HCT116 (cell line): ENCODE measurements at regions not wholly inside any gene's neighbourhood (a gene's known extent, or its start where the extent isn't known, plus 50 kb on each side); places are given as distances from the start of the nearest gene placed in this dataset.

Experiments
- ATAC-seq: fragments of 200-7000 bp; cut with Tn5 transposase; 2 replicates; pipeline ENCODE4 v1.9.1; 2020; ENCODE audit warnings: mild to moderate bottlenecking, moderate library complexity
- BruUV-seq: library from RNA; stranded (reverse); fragments of 400-500 nt; replicated peaks from 2 replicates; lab custom pipeline; 2021; lab: Mats Ljungman, UMichigan
- CTCF ChIA-PET: fragments of 300-600 bp; sonication (Branson Sonifier 250); formaldehyde crosslinking; loops from one replicate; lab custom pipeline; 2021; ENCODE audit warnings: antibody characterized with exemption; lab: Charles Lee
- POLR2A ChIA-PET: fragments of 300-600, 350-600 bp; sonication (Branson Sonifier 250); formaldehyde crosslinking; loops from one replicate; lab custom pipeline; 2021; ENCODE audit warnings: antibody characterized with exemption; lab: Charles Lee
- RAD21 ChIA-PET, 2 experiments: fragments of 300-600 bp; sonication (Branson Sonifier 250); formaldehyde crosslinking; loops; one replicate each; lab custom pipeline; 2023; ENCODE audit warnings: low total read pairs in 2 of 2; ENCODE audit not compliant: uncharacterized antibody in 2 of 2, unreplicated experiment in 2 of 2, low non-redundant PET in 1 of 2; lab: Charles Lee
- DNase-seq: peaks from one replicate; pipeline ENCODE4 v3.0.0-alpha.2; 2010; ENCODE audit warnings: low read depth, low spot score
- H2AFZ ChIP-seq: fragments of 200-600 bp; shearing (Covaris generic), sonication (generic); 2 replicates; pipeline ENCODE4 v1.6.1; 2017; ENCODE audit warnings: low read depth, mixed run types, mixed read lengths, antibody characterized with exemption, low read length; ENCODE audit not compliant: poor library complexity, severe bottlenecking
- H3K27ac ChIP-seq: 2 replicates; pipeline ENCODE4 v1.5.1; 2012; ENCODE audit warnings: low read depth, low read length
- H3K27me3 ChIP-seq: fragments of 200-600 bp; sonication (generic); 2 replicates; pipeline ENCODE4 v1.6.1; 2016; ENCODE audit warnings: mixed run types, low read length, mixed read lengths; ENCODE audit not compliant: insufficient read depth
- H3K36me3 ChIP-seq, 2 experiments: fragments of 200-500 bp in 1 of 2; fragments of 200-600 bp in 1 of 2; sonication (Bioruptor generic) in 1 of 2; sonication (generic) in 1 of 2; 2 replicates each; pipeline versions ENCODE4 v1.5.1 to v1.6.1; 2014 to 2016; ENCODE audit warnings: low read length in 2 of 2, inconsistent platforms in 1 of 2, mixed read lengths in 1 of 2, mixed run types in 1 of 2; ENCODE audit not compliant: insufficient read depth in 2 of 2, control insufficient read depth in 1 of 2
- H3K4me1 ChIP-seq, 2 experiments: fragments of 200-600 bp in 1 of 2; sonication (generic) in 1 of 2; 2 replicates each; pipeline versions ENCODE4 v1.5.1 to v1.6.1; 2012 to 2017; ENCODE audit warnings: low read length in 2 of 2, inconsistent platforms in 1 of 2, mild to moderate bottlenecking in 1 of 2, mixed read lengths in 1 of 2, mixed run types in 1 of 2, moderate library complexity in 1 of 2; ENCODE audit not compliant: insufficient read depth in 2 of 2, control insufficient read depth in 1 of 2
- H3K4me2 ChIP-seq: fragments of 200-600 bp; sonication (generic); 2 replicates; pipeline ENCODE4 v1.6.1; 2017; ENCODE audit warnings: mixed run types, low read length, mixed read lengths
- H3K4me3 ChIP-seq, 2 experiments: fragments of 200-600 bp in 1 of 2; sonication (generic) in 1 of 2; replicated peaks in 1 of 2; 2 replicates each; pipeline ENCODE4 v1.5.1; 2011 to 2016; ENCODE audit warnings: low read length in 2 of 2, control low read depth in 1 of 2, low read depth in 1 of 2, mild to moderate bottlenecking in 1 of 2, mixed read lengths in 1 of 2, mixed run types in 1 of 2
- H3K79me2 ChIP-seq: fragments of 200-600 bp; sonication (generic); 2 replicates; pipeline ENCODE4 v1.6.1; 2017; ENCODE audit warnings: mild to moderate bottlenecking, mixed run types, low read length, moderate library complexity, mixed read lengths; ENCODE audit not compliant: insufficient read depth
- H3K9ac ChIP-seq: fragments of 200-600 bp; sonication (generic); 2 replicates; pipeline ENCODE4 v1.6.1; 2016; ENCODE audit warnings: low read length, mixed read lengths
- H3K9me2 ChIP-seq: fragments of 200-600 bp; sonication (generic), shearing (Covaris generic); 2 replicates; pipeline ENCODE4 v1.6.1; 2017; ENCODE audit warnings: mixed run types, mild to moderate bottlenecking, moderate library complexity; ENCODE audit not compliant: insufficient read depth
- H3K9me3 ChIP-seq, 2 experiments: fragments of 200-500 bp in 1 of 2; fragments of 200-600 bp in 1 of 2; sonication (Bioruptor generic) in 1 of 2; sonication (generic) in 1 of 2; 2 replicates each; pipeline ENCODE4 v1.6.1; 2014 to 2017; ENCODE audit warnings: low read length in 2 of 2, mixed read lengths in 2 of 2, inconsistent platforms in 1 of 2, low read depth in 1 of 2, mild to moderate bottlenecking in 1 of 2, mixed run types in 1 of 2, moderate library complexity in 1 of 2; ENCODE audit not compliant: control insufficient read depth in 1 of 2, insufficient read depth in 1 of 2
- H4K20me1 ChIP-seq: fragments of 200-600 bp; sonication (generic), shearing (Covaris generic); 2 replicates; pipeline ENCODE4 v1.6.1; 2017; ENCODE audit warnings: mixed run types, mild to moderate bottlenecking, moderate library complexity; ENCODE audit not compliant: insufficient read depth
- EGR1 ChIP-seq: IDR thresholded peaks from 2 replicates; pipeline ENCODE4 v1.6.1; 2012; ENCODE audit warnings: low read depth
- ELF1 ChIP-seq: IDR thresholded peaks from 2 replicates; pipeline ENCODE4 v1.6.1; 2012; ENCODE audit warnings: low read depth, borderline replicate concordance
- EZH2 ChIP-seq: fragments of 200-600 bp; sonication (generic); IDR thresholded peaks from 2 replicates; pipeline ENCODE4 v1.6.1; 2017; ENCODE audit warnings: antibody characterized with exemption, mixed run types
- EZH2phosphoT487 ChIP-seq: fragments of 200-600 bp; IDR thresholded peaks from 2 replicates; pipeline ENCODE4 v1.6.1; 2018; ENCODE audit warnings: antibody characterized with exemption, borderline replicate concordance
- JUND ChIP-seq: IDR thresholded peaks from 2 replicates; pipeline ENCODE4 v1.6.1; 2012
- MAX ChIP-seq: IDR thresholded peaks from 2 replicates; pipeline ENCODE4 v1.6.1; 2012
- POLR2A ChIP-seq: IDR thresholded peaks from 2 replicates; pipeline ENCODE4 v1.7.0; 2011; ENCODE audit warnings: borderline replicate concordance; ENCODE audit not compliant: insufficient read depth, insufficient read length; ENCODE audit errors: extremely low read depth
- POLR2AphosphoS5 ChIP-seq: IDR thresholded peaks from 2 replicates; pipeline ENCODE4 v1.6.1; 2011; ENCODE audit warnings: mild to moderate bottlenecking, low read depth, low read length, moderate library complexity
- SP1 ChIP-seq: IDR thresholded peaks from 2 replicates; pipeline ENCODE4 v1.6.1; 2012; ENCODE audit warnings: low read depth
- SRF ChIP-seq: IDR thresholded peaks from 2 replicates; pipeline ENCODE4 v1.6.1; 2012; ENCODE audit warnings: low read depth
- TCF7L2 ChIP-seq: IDR thresholded peaks from 2 replicates; pipeline ENCODE4 v1.7.0; 2011; ENCODE audit warnings: borderline replicate concordance, inconsistent platforms; ENCODE audit not compliant: insufficient read depth, insufficient read length; ENCODE audit errors: extremely low read depth
- ZFX ChIP-seq: fragments of 450-650 bp; IDR thresholded peaks from 2 replicates; pipeline ENCODE4 v1.6.1; 2017
- ZNF274 ChIP-seq: fragments of 200-500 bp; sonication (Bioruptor generic); IDR thresholded peaks from 2 replicates; pipeline ENCODE4 v1.6.1; 2014; ENCODE audit warnings: mild to moderate bottlenecking, low read depth, low read length, inconsistent platforms
- intact Hi-C: fragments of 100-400 bp; cut with micrococcal nuclease; formaldehyde crosslinking; loops from 2 replicates; pipeline ENCODE4 v1.10.0; 2022
- TF ChIP-seq, protein P1 (sequence below): IDR thresholded peaks from 2 replicates; pipeline ENCODE4 v1.6.1; 2012
- TF ChIP-seq, protein P2 (sequence below), 3 experiments: fragments of 200-600 bp in 1 of 3; sonication (generic) in 1 of 3; IDR thresholded peaks in 2 of 3; conservative IDR thresholded peaks in 1 of 3; 2 replicates each; pipeline ENCODE4 v1.5.1; 2012 to 2017; ENCODE audit warnings: low read depth in 2 of 3, low read length in 2 of 3, antibody characterized with exemption in 1 of 3, borderline replicate concordance in 1 of 3, control low read depth in 1 of 3, mild to moderate bottlenecking in 1 of 3, mixed read lengths in 1 of 3, mixed run types in 1 of 3, moderate library complexity in 1 of 3; ENCODE audit not compliant: insufficient read depth in 1 of 3

DNA sequence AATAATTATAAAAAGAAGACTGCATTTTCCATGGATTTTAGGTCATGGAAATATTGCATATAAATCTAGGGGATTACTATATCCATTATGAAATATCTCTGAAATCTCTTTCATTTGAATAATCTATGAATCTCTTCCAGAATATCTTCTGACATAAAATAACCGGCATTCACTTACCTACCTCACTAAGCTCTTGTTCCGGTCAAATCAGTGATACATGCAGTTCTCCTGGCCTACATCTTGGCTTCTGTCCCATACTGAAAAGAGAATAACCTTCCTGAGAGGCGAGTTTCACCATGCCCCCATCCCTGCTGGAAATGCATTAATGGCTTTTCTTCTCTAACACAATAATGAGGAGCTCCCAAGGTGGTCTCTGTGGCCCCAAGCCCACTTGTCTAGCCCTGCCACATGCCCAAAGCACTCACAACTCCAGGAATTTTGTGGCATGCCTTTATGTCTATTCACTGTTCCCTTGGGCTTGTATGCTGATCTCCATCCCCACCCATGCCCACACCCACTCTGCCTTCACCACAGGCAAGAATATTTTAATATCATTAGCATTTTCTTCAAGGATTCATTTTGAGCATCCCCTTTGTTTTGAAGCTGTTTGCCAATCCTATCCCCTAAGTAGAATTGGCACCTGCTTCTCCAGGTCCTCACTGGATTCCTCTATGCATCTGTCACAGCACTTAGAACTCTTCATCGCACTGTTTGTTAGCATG lies 401.6 kb downstream of the COG6 start:
- H3K79me2 ChIP-seq: no peaks in the 10 kb centered on the region
- no peaks in the 10 kb centered on the region for H3K36me3 ChIP-seq
- H3K27me3 ChIP-seq: no peaks in the 10 kb centered on the region
- intact Hi-C loops: no loop called here
- no peaks in the 10 kb centered on the region for H3K9me3 ChIP-seq
- RAD21 ChIA-PET: no interaction called here
- H3K27ac ChIP-seq: no peak overlapping the region
- POLR2A ChIA-PET: no interaction called here
- DNase-seq: no peak
- no peaks in the 10 kb centered on the region for H3K4me1 ChIP-seq
- no peak overlapping the region for H3K9ac ChIP-seq
- H3K9me2 ChIP-seq: 0 out of 2 replicates have a peak, but pooled peaks cover 4% of the 10 kb centered on the region
- CTCF ChIA-PET: no interaction called here
- no peak overlapping the region for H2AFZ ChIP-seq
- H4K20me1 ChIP-seq: no peaks in the 10 kb centered on the region
- no peak overlapping the region for H3K4me2 ChIP-seq
- ATAC-seq: no peak
- BruUV-seq: no TSS peak
- TF ChIP-seq EZH2phosphoT487 (no peak), ZNF274 (no peak), EGR1 (no peak), TCF7L2 (no peak), SRF (no peak), JUND (no peak), POLR2A (no peak), POLR2AphosphoS5 (no peak), SP1 (no peak), EZH2 (no peak), MAX (no peak), ELF1 (no peak), ZFX (no peak)
- TF ChIP-seq, protein P1, sequence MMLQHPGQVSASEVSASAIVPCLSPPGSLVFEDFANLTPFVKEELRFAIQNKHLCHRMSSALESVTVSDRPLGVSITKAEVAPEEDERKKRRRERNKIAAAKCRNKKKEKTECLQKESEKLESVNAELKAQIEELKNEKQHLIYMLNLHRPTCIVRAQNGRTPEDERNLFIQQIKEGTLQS: no peak
- TF ChIP-seq, protein P2, sequence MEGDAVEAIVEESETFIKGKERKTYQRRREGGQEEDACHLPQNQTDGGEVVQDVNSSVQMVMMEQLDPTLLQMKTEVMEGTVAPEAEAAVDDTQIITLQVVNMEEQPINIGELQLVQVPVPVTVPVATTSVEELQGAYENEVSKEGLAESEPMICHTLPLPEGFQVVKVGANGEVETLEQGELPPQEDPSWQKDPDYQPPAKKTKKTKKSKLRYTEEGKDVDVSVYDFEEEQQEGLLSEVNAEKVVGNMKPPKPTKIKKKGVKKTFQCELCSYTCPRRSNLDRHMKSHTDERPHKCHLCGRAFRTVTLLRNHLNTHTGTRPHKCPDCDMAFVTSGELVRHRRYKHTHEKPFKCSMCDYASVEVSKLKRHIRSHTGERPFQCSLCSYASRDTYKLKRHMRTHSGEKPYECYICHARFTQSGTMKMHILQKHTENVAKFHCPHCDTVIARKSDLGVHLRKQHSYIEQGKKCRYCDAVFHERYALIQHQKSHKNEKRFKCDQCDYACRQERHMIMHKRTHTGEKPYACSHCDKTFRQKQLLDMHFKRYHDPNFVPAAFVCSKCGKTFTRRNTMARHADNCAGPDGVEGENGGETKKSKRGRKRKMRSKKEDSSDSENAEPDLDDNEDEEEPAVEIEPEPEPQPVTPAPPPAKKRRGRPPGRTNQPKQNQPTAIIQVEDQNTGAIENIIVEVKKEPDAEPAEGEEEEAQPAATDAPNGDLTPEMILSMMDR (IDR thresholded peaks at IDR 0.05 in 2 of 3, conservative IDR thresholded peaks at IDR 0.05 in 1 of 3; ENCODE audit: borderline replicate concordance in 1 of 3, insufficient read depth in 1 of 3, low read depth in 2 of 3, low read length in 2 of 3): no peak
- H3K4me3 ChIP-seq: no peak overlapping the region
